ENCODE measurements at regions not wholly inside any gene's neighbourhood (a gene's known extent, or its start where the extent isn't known, plus 50 kb on each side); places are given as distances from the start of the nearest gene placed in this dataset.

DNA sequence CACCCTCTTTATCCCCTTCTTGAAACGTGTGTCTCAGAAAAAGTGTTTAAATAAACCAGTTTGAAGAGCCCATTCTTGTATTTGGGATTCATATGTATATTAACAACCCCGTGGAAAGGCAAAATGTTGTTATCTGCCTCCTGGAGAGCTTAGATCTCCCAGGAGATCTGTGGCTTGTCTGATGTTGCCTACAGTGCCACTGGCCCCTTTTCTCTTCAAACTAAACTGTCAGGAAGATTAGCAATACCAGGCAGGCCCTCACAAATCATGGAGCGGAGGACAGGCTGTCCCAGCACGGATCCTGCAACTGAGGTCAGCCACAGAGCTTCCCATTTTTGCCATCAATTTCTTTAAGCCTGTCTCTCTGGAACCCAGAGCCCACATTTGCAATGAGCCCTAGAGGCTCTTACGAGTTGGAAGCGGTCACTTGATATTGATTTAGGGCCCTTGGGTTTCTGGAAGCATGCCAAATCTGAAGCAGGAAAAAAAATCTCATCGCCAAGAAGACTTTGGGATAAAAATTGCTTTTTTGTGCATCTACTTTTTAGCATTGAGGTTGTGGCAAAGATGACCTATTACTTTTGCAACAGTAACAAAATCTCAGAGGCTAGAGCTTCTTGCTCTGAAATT is 234.1 kb downstream of the OPA1 start:
- no peak for DNase-seq (ENCODE audit: low read depth, low spot score)

DNA sequence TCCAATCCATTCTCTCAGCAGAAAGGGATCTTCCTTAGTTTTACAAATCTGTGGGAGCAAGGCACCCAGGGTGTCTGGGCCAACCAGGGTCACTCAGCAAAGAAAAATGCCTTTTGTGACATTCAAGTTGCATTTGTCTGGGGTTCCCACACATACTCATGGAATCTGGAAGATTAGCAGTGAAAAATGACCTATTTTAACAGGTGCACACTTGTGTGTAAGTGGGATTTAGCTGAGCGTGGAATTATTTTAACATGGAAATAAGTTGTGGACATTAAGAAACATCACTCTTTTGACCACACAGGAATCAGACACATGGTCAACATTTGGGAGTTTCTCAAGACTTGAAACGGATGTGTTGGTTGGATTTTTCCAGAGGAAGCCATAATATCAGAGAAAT is 234.9 kb downstream of the OPA1 start:
- DNase-seq (ENCODE audit: low read depth, low spot score), result no peak

DNA sequence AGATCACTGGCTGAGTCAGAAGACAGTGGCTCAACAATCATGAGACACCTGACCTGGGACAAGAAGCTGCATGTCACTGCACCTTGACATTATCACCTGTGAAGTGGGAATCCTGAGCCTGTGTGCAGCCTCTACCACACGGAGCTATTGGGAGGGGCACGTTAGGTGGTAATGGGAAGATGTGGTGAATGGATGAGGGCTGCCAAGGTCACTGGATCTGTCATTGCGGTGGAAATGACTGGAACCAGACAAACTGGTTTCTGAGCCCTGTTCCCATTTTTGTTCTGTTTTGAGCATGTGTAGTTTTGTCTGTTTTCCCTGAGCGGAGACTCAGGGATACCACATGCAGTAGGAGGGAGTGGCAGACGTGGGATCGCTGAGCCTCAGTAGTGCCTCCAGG is 235.5 kb downstream of the OPA1 start:
- no peak for DNase-seq (ENCODE audit: low read depth, low spot score)

DNA sequence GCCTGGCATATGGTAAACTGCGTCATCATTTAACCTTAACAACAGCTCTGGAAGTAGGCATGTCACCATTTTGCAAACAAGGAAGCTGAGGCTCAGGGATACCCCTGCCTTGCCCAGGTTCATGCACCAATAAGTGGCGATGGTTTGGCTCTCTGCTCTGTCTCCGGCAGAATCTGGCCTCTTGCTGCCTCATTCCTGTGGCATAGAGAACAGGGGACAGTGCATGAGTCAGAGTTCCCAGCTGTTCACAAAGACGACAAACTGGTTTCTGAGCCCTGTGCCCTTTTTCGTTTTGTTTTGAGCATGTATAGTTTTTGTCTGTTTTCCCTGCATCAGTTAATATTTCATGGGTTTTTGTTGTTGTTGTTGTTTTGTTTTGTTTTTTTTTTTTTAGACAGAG is 236.8 kb downstream of the OPA1 start:
- no peak for DNase-seq (ENCODE audit: low read depth, low spot score)

DNA sequence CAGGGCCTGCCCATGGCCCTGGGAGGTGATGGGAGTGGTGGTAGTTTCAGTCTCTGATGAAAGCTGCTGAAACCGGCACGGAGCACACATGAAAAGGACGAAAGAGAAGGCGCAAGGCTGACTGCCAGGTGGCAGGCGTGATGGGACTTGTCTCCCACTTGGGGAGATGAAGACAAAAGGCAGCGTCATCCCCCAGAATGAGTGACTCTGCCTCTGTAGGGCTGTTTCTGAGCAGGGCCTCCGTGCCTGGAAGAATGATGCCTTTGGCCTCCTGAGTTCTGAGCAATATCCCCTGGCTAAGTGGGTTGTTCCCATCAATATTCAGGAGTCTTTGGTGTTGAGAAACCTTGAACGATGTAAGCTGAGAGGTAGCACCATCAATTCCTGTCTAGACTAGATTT is 237.8 kb downstream of the OPA1 start:
- DNase-seq (ENCODE audit: low read depth, low spot score), result no peak

DNA sequence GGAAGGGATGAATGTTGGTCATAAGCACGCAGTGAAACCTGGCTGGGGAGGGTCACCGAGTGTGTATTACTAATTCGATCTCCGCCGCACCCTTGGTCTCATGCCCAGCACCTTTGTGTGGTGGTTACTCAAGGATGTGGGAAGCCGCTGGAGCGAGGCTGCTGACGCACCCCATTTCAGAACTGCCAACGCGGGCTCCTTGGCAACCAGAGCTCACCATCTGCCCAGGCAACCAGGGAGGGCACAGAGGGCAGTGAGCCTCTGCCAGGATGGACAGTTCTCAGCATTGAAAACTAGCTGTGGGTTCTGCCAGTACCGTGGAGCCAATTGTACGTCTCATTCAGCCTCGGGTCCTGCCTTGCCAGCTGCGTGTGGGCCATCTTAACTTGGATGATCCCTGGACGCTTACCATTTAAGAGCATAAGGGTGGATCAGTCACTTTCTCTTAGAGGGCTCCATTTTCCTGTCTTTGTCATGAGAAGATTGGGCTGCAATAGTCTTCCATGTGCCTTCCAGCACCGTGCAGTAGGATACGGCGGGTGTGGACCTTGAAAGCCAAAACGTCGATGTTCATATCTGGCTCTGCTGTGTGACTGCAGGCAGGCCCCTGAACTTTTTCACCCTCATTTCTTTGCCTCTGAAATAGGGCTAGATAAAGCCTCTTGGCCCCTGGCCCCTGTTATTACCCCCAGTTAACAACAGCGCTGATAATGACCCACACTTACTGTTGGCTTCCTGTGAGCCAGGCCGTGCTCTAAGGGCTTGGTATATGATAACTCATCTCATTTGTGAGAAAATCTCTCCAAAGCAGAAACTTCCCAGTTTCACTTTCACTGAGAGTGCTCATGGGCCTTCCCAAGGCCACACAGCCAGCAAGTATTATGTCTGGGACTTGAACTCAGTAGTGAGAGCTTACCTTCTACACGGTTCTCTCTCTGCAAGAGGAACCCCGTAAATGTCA is 238.8 kb downstream of the OPA1 start:
- DNase-seq (ENCODE audit: low read depth, low spot score), result no peak

DNA sequence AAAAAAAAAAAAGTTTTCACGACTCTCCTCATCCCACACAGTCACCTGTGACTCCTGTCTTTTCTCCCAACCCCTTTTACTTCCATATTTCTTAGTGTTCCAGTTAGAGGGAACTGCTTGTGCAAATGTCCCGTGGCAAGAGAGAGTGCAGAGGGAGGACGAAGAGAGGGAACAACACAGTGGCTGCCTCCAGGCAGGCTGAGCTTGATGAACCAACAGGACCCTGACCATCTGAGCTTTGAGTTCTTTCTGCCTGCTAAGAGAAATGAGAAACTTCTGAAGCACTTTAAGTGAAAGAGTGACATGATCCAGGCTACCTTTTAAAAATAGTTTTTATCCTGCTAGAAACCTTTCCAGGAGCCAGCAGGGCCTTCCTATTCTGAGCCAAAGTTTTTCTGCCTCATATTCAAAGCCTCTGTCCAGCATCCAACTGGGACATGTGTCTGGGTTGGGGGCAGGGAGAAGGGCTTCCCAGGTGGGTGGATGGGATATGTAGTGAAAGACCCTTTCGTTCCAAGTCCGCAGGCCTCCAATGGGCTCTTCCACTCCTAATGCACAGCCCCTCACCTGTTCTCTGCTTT is 239.9 kb downstream of the OPA1 start:
- DNase-seq (ENCODE audit: low read depth, low spot score), result no peak

DNA sequence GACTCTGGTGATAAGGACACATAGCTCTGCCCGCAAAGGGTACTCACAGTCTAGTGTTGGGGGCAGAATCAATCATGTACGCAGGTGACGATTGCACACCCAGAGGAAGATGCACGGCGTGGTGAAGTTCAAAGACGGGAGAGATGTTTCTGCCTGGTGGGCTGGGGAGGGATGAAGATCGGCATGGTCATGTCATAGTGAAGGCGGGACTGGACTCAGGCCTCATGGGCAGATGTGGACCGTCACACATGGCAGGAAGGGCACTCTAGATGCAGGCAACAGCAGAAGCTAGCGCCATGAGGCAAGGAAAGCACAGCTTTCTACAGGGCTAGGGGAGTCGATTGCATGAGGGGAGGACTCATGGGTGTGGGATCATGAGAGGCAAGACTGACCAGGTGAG is 240.6 kb downstream of the OPA1 start:
- no peak for DNase-seq (ENCODE audit: low read depth, low spot score)

DNA sequence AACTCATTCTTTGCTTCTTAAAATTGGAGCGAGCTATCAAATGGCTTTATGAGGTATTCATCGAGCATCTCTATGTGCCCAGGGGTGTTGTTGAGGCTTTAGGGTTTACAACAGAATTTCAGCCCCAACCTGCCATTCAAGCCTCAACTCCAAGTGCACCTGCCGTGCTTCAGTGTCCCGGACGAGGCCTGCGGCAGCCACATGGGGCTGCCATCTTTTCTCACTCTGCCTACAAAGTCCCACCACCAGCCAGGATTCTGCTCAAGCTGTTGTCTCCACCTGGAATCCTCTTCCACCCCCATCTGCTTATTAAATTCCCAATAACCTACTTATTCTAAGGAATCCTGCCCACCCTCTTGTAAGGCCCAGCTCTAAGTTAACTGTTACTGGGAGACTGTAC is 242.4 kb downstream of the OPA1 start:
- no peak for DNase-seq (ENCODE audit: low read depth, low spot score)

DNA sequence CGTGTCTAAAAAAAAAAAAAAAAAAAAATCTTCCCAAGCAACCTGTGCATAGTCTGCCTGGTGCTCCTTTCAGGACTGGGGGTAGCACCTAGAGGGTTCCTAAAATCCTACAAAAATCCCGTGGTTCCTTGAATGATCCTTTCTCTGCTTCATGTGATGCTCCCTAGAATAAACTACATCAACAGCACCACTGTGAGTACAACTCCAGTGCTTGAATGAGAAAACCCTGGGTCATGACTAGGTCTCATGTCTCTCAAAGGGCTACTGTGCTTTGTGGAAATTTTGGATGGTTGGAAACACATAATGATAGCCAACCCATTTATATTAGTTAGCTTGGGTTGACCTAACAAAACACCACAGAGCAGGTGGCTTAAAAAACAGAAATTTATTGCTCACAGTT is 243.5 kb downstream of the OPA1 start:
- no peak for DNase-seq (ENCODE audit: low read depth, low spot score)

DNA sequence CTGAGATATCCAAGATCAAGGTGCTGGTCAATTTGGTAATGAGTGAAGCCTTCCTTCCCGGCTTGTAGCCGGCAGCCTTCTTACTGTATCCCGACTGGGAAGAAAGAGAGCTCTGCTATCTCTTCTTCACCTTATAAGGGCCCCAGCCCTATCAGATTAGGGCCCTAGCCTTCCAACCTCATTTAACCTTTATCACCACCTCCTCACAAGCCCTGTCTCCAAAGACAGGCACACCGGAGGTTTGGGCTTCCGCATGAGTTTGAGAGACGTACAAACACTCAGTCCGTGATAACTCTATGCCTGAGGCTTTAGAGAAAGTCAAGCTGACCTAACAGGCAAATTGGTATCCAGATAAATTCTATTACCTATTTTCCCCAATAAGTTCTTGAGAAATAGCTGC is 243.9 kb downstream of the OPA1 start:
- DNase-seq (ENCODE audit: low read depth, low spot score), result no peak

DNA sequence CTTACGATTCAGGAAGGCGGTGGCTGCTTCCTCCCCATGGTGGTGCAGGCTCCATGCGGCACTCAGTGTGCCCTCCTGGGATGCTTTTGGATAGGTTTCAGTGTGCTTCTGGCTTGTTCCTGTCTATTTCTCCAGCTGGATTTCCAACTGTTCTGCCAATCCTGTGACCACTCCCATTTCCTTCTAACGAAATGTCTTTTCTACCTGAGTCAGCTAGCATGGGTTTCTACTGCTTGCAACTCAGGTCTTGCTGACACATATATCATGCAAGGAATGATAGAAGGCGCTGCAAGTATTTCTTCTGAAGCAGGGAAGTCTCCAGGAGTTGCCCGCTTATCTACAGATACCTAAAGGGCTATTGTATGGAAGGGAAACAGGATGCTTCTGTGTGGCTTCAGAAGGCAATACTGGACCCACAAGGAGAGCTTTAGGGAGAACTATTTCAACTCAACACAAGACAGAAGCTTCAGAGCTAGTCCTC is 244.4 kb downstream of the OPA1 start:
- no peak for DNase-seq (ENCODE audit: low read depth, low spot score)

DNA sequence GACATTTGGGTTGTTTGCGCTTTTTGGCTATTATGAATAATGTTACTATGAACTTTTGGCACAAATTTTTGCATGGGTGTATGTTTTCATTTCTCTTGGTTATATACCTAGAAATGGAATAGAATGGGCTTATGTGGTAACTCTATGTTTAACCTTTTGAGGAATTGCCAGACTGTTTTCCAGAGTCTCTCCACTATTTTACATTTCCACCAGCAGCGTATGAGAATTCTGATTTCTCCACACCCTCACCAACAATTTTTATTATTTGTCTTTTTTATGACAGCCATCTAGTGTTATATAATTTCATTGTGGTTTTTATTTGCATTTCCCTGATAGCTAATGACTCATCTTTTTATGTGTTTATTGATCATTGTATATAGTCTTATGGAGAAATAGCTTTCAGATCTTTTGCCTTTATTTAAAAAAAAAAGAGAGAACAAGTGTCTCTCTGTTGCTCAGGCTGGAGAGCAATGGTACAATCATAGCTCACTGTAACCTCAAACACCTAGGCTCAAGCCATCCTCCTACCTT is 247.2 kb downstream of the OPA1 start:
- DNase-seq (ENCODE audit: low read depth, low spot score), result no peak

DNA sequence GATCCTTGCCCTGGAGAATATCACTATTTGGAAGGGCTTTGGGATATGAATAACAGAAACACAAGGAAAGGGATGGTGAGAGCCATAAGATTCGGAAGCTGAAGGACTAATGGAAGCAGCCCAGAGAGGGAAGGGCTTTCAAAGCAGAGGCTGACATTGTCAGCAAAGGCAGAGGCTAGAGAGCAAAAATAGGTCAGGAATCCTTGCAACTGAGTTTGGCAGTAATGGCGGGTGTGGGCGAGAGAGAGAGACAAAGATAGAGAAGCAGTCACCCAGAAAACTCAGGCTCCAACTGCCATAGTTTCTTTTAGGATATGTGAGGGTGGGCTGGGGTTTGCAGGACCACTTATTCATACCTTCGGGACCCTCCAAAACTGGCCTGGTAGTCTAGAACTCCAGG is 248.6 kb downstream of the OPA1 start:
- no peak for DNase-seq (ENCODE audit: low read depth, low spot score)

DNA sequence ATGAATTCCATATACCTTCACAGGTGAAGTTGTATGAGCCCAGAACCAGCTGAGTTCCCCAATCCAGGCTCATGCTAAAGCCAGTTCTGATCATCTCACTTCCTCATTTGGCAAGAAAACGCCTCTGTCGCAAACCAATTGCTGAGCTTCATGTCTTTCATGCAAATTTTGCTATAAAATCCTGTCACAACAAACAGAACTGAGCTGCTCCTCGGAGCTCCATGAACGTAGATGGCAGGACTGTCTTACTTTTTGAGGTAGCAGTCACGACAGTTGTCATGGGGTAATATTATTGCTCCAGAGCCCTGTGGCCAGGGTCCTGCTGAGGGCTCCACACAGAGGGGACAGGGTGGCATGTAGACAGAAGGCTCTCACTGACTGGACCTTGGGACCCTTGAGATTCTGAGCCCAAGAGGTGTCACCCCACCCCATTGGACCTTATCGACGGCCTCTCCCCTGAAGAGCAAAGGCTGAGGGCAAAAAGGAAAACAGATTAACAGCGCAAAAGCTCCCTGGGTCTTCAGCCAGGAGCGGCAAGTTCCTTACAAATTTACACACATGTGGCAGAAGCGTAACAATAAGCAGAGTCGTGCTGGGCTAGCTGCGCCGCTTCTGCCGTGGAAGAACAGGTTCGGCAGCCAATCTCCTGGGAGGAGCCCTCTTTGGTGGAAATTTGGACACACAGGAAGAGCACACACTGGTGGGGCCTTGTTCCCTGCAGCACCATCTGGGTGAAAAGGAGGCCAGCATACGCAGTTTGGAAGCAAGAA is 249.2 kb downstream of the OPA1 start:
- no peak for DNase-seq (ENCODE audit: low read depth, low spot score)

DNA sequence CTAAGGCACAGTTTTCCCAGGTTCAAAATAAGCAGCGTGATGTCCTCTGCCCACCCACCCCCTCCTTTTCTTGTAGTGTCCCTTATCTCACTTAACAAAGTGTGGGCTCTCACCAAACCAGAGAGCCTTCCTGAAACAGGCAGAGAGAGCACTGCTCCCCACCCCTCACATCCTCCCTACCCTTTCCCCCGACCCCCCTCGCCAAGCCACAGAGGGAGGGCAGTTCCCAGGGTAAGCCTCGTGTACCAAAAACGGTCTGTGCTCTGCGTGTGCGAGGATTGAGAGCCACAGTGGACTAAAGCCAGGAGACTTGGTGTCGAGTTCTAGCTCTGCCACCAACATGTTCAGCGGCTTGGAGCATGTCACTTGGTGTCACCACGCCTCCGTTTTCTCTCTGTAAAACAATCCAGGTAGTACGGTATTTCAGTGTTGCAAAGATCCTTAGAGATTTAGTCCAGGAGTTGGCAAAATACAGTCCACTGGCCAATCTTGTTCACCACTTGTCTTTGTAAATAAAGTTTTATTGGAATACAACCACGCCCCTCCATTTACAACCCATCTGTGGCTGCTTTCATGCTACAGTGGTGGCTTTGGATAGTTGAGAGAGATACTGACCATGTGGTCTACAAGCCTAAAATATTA is 249.9 kb downstream of the OPA1 start:
- no peak for DNase-seq (ENCODE audit: low read depth, low spot score)

DNA sequence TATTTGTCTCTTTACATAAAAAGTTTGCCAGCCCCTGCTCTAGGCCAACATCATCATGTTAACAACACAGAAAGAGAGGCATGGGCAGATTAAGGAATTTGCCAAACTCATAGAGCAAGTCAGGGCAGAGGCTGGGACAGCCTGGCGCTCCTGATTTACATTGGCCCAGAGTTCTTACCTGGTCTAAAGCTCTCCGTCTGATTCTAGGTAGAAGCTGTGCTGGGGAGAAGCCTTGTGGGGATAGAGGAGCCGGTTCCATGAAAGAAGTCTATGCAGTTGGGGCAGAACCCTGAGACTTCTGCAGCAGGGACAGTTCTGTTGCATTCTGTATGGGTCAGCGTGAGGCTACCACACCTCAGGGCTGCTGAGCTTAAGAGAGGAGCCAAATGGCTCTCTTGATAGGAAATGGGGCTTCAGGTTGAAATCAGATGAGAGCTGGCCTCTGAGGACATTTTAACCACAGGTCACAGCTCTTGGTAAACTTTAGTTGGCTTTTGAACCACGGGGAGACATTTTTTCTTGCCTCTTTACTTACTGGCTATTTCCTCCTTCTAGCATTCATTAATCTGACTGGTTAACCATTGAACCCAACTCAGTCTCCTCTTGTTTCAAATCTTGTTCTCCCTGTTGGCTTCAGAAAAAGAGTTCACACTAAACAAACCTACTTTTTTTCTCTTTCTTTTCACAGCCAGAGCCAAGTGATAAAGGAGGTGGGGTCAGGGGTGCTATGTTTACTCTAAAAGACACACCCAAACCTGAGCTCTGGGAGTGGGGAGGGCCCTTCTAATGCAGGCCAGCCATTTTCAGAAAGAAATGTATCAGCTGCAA is 250.7 kb downstream of the OPA1 start:
- no peak for DNase-seq (ENCODE audit: low read depth, low spot score)

DNA sequence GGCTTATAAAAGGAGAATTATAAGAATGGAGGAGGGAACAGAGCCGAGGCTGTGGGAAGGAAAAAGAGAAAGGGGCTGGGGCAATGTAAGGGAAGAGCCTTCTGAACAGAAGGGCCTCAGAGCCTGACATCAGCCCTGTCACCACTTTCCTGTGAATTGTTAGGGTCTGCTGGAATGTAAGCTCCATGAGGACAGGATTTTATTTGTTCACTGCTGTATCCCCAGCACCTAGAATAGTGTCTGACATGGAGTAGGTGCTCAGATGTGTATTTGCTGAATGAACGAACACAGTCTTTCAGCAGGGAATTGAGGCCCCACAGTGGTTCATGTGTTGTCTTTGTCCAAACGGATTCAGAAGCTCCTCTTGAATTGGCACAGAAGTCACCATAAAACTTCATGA is 251.5 kb downstream of the OPA1 start:
- no peak for DNase-seq (ENCODE audit: low read depth, low spot score)

DNA sequence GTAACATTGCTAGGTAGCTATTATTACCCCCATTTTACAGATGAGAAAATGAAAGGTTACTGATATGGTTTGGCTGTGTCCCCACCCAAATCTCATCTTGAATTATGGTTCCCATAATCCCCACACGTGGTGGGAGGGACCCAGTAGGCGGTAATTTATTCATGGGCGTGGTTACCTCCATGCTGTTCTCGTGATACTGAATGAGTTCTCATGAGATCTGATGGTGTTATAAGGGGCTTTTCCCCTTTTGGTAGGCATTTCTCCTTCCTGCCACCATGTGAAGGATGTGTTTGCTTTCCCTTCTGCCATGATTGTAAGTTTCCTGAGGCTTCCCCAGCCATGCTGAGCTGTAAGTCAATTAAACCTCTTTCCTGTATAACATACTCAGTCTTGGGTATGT is 252.1 kb downstream of the OPA1 start:
- no peak for DNase-seq (ENCODE audit: low read depth, low spot score)

DNA sequence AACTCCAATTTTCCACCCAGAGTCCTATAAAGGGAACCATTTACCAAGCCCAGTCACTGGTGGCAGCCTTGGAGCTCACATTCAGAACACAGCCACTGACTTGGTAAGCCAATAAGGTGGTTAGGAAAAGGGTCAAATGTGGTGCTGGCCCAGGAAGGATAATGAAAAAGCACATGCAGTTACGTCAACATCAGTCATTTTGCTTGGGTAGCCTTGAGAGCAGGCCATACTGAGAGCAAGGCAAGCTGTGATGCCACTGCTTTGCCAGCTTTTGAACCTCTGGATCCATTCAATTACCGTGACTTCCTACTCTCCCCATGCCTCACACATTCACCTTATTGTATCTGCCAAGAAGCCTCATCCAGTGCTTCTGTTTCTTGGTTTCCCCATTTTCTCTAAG is 253.6 kb downstream of the OPA1 start:
- no peak for DNase-seq (ENCODE audit: low read depth, low spot score)
